PC-9 (cell line): ENCODE measurements at regions not wholly inside any gene's neighbourhood (a gene's known extent, or its start where the extent isn't known, plus 50 kb on each side); places are given as distances from the start of the nearest gene placed in this dataset.

ENCODE experiments used
- BruUV-seq: library from RNA; stranded (reverse); fragments of 400-500 nt; replicated peaks from 2 replicates; lab custom pipeline; 2021; lab: Mats Ljungman, UMichigan
- CTCF ChIA-PET: fragments of 300-600 bp; sonication (Branson Sonifier 250); formaldehyde crosslinking; loops from one replicate; lab custom pipeline; 2022; ENCODE audit warnings: antibody characterized with exemption; lab: Charles Lee
- POLR2A ChIA-PET: fragments of 300-600 bp; sonication (Branson Sonifier 250); formaldehyde crosslinking; loops from one replicate; lab custom pipeline; 2022; ENCODE audit warnings: antibody characterized with exemption; ENCODE audit not compliant: unreplicated experiment; lab: Charles Lee
- DNase-seq, 2 experiments: peaks; one replicate each; pipeline versions ENCODE4 v3.0.0 to v3.0.0-alpha.2; 2015 to 2022; ENCODE audit warnings: mixed read lengths in 1 of 2
- H2AFZ ChIP-seq: fragments of 200-600 bp; sonication (generic); 2 replicates; pipeline ENCODE4 v1.8.1; 2017; ENCODE audit warnings: antibody characterized with exemption
- H3F3A ChIP-seq: fragments of 200-600 bp; sonication (generic); 2 replicates; pipeline ENCODE4 v1.8.1; 2017; ENCODE audit warnings: antibody characterized with exemption, mild to moderate bottlenecking, low read depth; ENCODE audit not compliant: insufficient read depth
- H3K27ac ChIP-seq: fragments of 200-600 bp; sonication (generic); 2 replicates; pipeline ENCODE4 v1.6.1; 2016; ENCODE audit warnings: mixed run types
- H3K27me3 ChIP-seq: fragments of 200-600 bp; sonication (generic); 2 replicates; pipeline ENCODE4 v1.6.1; 2016; ENCODE audit warnings: low read depth, mixed run types; ENCODE audit not compliant: insufficient read depth
- H3K36me3 ChIP-seq: fragments of 200-600 bp; sonication (generic); 2 replicates; pipeline ENCODE4 v1.6.1; 2016; ENCODE audit warnings: low read depth, mixed run types
- H3K4me1 ChIP-seq: fragments of 200-600 bp; sonication (generic); replicated peaks from 2 replicates; pipeline ENCODE4 v1.6.1; 2016; ENCODE audit warnings: mixed run types; ENCODE audit not compliant: insufficient read depth
- H3K4me2 ChIP-seq: fragments of 200-600 bp; sonication (generic); 2 replicates; pipeline ENCODE4 v1.6.1; 2017; ENCODE audit warnings: mixed run types
- H3K4me3 ChIP-seq: fragments of 200-600 bp; sonication (generic); 2 replicates; pipeline ENCODE4 v1.6.1; 2016; ENCODE audit warnings: mixed run types
- H3K79me2 ChIP-seq: fragments of 200-600 bp; sonication (generic); 2 replicates; pipeline ENCODE4 v1.6.1; 2017; ENCODE audit warnings: low read depth, mixed run types
- H3K9me2 ChIP-seq: fragments of 200-600 bp; sonication (generic); 2 replicates; pipeline ENCODE4 v1.8.1; 2017; ENCODE audit warnings: mild to moderate bottlenecking; ENCODE audit not compliant: insufficient read depth
- H3K9me3 ChIP-seq: fragments of 200-600 bp; sonication (generic); 2 replicates; pipeline ENCODE4 v1.8.1; 2016; ENCODE audit warnings: low read depth; ENCODE audit not compliant: insufficient read depth
- H4K20me1 ChIP-seq: fragments of 200-600 bp; sonication (generic); 2 replicates; pipeline ENCODE4 v1.8.1; 2017; ENCODE audit not compliant: insufficient read depth
- EZH2 ChIP-seq: fragments of 200-600 bp; sonication (generic); IDR thresholded peaks from 2 replicates; pipeline ENCODE4 v1.8.0; 2017; ENCODE audit warnings: antibody characterized with exemption, low read depth
- intact Hi-C: fragments of 100-400 bp; cut with micrococcal nuclease; formaldehyde crosslinking; loops from one replicate; pipeline ENCODE4 v1.10.0; 2022; ENCODE audit not compliant: unreplicated experiment
- TF ChIP-seq, protein P1 (sequence below): fragments of 200-600 bp; sonication (generic); conservative IDR thresholded peaks from 2 replicates; pipeline ENCODE4 v1.6.1; 2017; ENCODE audit warnings: mixed run types, antibody characterized with exemption, mild to moderate bottlenecking, moderate library complexity

DNA sequence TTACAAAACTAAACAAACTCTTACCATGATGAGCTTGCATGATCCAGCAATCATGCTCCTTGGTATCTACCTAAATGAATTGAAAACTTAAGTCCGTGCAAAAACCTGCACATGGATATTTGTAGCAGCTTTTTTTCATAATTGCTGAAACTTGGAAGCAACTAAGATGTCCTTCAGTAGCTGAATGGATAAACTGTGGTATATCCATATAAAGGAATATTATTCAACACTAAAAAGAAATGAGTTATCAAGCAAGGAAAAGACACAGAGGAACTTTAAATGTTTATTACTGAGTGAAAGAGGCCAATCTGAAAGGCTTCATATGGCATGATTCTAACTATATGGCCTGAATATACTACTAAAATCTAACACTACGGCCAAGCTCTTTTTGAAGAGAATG is 139.1 kb upstream of the ZNF608 start:
- POLR2A ChIA-PET, result no interaction called here

GRCh38 chr5:124887223-124887622 is 140.8 kb upstream of the ZNF608 start:
- H3K36me3 ChIP-seq, result no peaks in the 10 kb centered on the region
- TF ChIP-seq EZH2, result no peak
- TF ChIP-seq, protein P1, sequence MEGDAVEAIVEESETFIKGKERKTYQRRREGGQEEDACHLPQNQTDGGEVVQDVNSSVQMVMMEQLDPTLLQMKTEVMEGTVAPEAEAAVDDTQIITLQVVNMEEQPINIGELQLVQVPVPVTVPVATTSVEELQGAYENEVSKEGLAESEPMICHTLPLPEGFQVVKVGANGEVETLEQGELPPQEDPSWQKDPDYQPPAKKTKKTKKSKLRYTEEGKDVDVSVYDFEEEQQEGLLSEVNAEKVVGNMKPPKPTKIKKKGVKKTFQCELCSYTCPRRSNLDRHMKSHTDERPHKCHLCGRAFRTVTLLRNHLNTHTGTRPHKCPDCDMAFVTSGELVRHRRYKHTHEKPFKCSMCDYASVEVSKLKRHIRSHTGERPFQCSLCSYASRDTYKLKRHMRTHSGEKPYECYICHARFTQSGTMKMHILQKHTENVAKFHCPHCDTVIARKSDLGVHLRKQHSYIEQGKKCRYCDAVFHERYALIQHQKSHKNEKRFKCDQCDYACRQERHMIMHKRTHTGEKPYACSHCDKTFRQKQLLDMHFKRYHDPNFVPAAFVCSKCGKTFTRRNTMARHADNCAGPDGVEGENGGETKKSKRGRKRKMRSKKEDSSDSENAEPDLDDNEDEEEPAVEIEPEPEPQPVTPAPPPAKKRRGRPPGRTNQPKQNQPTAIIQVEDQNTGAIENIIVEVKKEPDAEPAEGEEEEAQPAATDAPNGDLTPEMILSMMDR, result no peak
- CTCF ChIA-PET, result no interaction called here
- POLR2A ChIA-PET, result no interaction called here
- H3K27me3 ChIP-seq, result no peaks in the 10 kb centered on the region
- no peaks in the 10 kb centered on the region for H3K79me2 ChIP-seq
- intact Hi-C loops, result loop anchor here (5.0 kb wide), 1 partner anchor 315 kb away; no protein-coding TSS in a partner anchor
- BruUV-seq, result no TSS peak
- no peaks in the 10 kb centered on the region for H3K9me2 ChIP-seq
- H3K27ac ChIP-seq, result no peak overlapping the region
- H2AFZ ChIP-seq, result no peak overlapping the region
- no peak overlapping the region for H3K4me2 ChIP-seq
- no peaks in the 10 kb centered on the region for H3F3A ChIP-seq
- H3K9me3 ChIP-seq, result no peaks in the 10 kb centered on the region
- no peaks in the 10 kb centered on the region for H3K4me1 ChIP-seq
- no peak for DNase-seq
- no peaks in the 10 kb centered on the region for H4K20me1 ChIP-seq
- H3K4me3 ChIP-seq, result no peak overlapping the region

More for the DNA sequence above, 139.1 kb upstream of the ZNF608 start:
- Histone ChIP-seq H3K9me2 (no peaks in the 10 kb centered on the region), H3K4me1 (no peaks in the 10 kb centered on the region), H3F3A (no peaks in the 10 kb centered on the region), H3K4me3 (no peak overlapping the region), H3K4me2 (no peak overlapping the region), H3K27ac (no peak overlapping the region), H2AFZ (no peak overlapping the region), H3K36me3 (no peaks in the 10 kb centered on the region), H3K79me2 (no peaks in the 10 kb centered on the region), H4K20me1 (no peaks in the 10 kb centered on the region), H3K27me3 (no peaks in the 10 kb centered on the region), H3K9me3 (no peaks in the 10 kb centered on the region)
- CTCF ChIA-PET, result no interaction called here
- intact Hi-C loops, result loop anchor here (5.0 kb wide), 1 partner anchor 317 kb away; no protein-coding TSS in a partner anchor
- BruUV-seq, result no TSS peak
- TF ChIP-seq, protein P1, result no peak
- no peak for TF ChIP-seq EZH2
- DNase-seq, result no peak

DNA sequence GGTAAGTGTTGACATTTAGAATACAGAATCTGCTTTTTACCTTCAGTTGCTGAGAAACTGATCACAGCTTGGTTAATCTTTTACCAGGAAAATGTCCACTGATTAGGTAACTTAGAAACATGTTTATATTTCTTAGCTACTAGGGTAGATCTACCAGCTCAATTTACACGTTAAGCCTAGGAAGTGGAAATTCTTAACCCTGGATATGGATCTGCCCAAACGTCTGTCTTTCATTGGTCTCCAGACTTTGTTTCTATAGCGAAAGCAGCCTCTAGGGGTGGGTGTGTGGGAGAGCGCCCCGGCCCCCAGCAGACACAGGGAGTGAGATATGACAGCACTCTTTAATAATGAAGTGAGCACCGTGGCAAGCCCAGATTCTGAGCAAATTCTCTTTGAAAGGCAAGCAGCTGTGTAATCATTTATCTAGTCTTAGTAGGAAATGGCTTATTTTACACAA is 141.6 kb upstream of the ZNF608 start:
- no peak overlapping the region for H2AFZ ChIP-seq
- no TSS peak for BruUV-seq
- no peak for TF ChIP-seq EZH2
- TF ChIP-seq, protein P1, result no peak
- no peaks in the 10 kb centered on the region for H4K20me1 ChIP-seq
- H3K9me3 ChIP-seq, result no peaks in the 10 kb centered on the region
- H3F3A ChIP-seq, result no peaks in the 10 kb centered on the region
- no peaks in the 10 kb centered on the region for H3K9me2 ChIP-seq
- no peaks in the 10 kb centered on the region for H3K36me3 ChIP-seq
- H3K4me2 ChIP-seq, result no peak overlapping the region
- H3K79me2 ChIP-seq, result no peaks in the 10 kb centered on the region
- H3K4me3 ChIP-seq, result no peak overlapping the region
- H3K4me1 ChIP-seq, result no peaks in the 10 kb centered on the region
- H3K27ac ChIP-seq, result no peak overlapping the region
- no peaks in the 10 kb centered on the region for H3K27me3 ChIP-seq
- ChIA-PET CTCF (no interaction called here), POLR2A (no interaction called here)
- DNase-seq, result no peak
- intact Hi-C loops, result loop anchor here (5.0 kb wide), 1 partner anchor 314 kb away; no protein-coding TSS in a partner anchor
